RWPE1 (cell line): ENCODE measurements at regions not wholly inside any gene's neighbourhood (a gene's known extent, or its start where the extent isn't known, plus 50 kb on each side); places are given as distances from the start of the nearest gene placed in this dataset.
"Not testable (repeated sequence)": the region's sequence is repeated elsewhere in the genome, so short reads cannot be mapped to it uniquely, and the experiment has no call there.

ENCODE experiments used
- CTCF ChIA-PET: fragments of 350-600 bp; sonication (Branson Sonifier 250); formaldehyde crosslinking; extraction: SDS; loops from one replicate; lab custom pipeline; 2021; lab: Yijun Ruan, JAX
- POLR2A ChIA-PET: fragments of 400-600 bp; formaldehyde crosslinking; extraction: SDS; loops from one replicate; lab custom pipeline; 2020; ENCODE audit warnings: antibody characterized with exemption; ENCODE audit not compliant: low non-redundant PET; lab: Yijun Ruan, JAX
- DNase-seq: peaks from one replicate; pipeline ENCODE4 v3.0.0; 2012; ENCODE audit warnings: low spot score
- H3K27ac ChIP-seq: fragments of 450-650 bp; 2 replicates; pipeline ENCODE4 v1.5.1; 2017
- TF ChIP-seq, protein P1 (sequence below): fragments of 450-650 bp; conservative IDR thresholded peaks from 2 replicates; pipeline ENCODE4 v1.5.1; 2017; ENCODE audit warnings: low read depth, mild to moderate bottlenecking

DNA sequence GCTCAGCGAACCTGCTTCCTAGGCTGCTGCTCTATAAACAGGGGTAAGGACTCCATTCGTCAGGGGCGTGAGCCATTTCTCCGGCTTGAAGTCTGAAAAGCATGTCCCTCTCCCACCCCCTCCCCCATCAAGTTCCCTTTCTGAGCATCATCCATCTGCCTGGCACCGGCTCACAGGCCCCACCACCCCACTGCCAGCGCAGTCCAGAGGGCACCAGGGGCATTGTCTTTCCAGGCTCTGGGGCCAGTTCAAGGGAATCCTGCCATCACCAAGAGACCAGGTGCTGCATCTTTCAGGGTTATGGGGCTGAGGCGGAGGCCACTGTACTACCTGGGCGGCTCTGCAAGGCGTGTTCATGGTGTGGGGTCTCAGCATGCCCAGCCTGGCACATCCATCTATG, 64.7 kb upstream of the EDAR start:
- ChIA-PET CTCF (no interaction called here), POLR2A (no interaction called here)
- TF ChIP-seq, protein P1, sequence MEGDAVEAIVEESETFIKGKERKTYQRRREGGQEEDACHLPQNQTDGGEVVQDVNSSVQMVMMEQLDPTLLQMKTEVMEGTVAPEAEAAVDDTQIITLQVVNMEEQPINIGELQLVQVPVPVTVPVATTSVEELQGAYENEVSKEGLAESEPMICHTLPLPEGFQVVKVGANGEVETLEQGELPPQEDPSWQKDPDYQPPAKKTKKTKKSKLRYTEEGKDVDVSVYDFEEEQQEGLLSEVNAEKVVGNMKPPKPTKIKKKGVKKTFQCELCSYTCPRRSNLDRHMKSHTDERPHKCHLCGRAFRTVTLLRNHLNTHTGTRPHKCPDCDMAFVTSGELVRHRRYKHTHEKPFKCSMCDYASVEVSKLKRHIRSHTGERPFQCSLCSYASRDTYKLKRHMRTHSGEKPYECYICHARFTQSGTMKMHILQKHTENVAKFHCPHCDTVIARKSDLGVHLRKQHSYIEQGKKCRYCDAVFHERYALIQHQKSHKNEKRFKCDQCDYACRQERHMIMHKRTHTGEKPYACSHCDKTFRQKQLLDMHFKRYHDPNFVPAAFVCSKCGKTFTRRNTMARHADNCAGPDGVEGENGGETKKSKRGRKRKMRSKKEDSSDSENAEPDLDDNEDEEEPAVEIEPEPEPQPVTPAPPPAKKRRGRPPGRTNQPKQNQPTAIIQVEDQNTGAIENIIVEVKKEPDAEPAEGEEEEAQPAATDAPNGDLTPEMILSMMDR: no peak
- no peak for DNase-seq
- no peak overlapping the region for H3K27ac ChIP-seq

DNA sequence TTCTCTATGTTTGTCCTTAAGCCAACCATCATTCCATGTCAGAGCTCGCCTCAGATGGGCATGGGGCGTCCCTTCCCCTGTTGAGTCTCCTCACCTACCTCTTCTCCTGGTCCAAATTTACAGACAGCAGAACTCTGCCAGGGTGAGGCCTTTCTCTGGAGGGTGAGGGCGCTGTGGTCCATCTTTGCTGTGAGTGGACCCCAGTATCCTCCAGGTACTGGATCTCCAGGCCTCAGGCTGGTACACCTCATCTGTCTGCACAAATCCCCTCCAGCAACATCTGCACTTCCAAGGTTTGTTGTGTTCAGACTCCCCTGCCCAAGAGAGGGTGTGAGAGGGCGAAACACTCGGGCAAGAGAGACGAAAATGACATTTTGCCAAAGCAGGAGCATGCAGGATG, 63.9 kb upstream of the EDAR start:
- POLR2A ChIA-PET: no interaction called here
- H3K27ac ChIP-seq: no peak overlapping the region
- TF ChIP-seq, protein P1: no peak
- CTCF ChIA-PET: no interaction called here
- no peak for DNase-seq

DNA sequence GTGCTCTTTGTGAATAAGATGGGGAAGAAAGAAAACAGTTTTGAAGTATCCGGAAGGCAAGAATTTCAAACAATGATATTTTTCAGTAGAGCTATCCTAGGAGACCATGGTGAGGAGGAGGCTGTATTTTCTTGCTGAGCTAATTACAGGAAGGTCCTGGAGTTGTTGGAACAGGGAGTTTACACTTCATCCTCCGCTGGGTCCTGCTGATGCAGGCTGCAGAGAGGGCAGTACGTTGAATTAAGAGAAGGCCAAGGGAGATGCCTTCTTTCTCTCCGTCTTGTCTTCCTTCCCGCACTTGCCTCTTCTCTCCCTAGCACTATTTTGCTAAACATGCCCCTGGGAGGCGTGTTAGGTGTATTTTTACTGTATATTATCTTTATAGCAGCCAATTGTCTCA, 60.0 kb upstream of the EDAR start:
- H3K27ac ChIP-seq: no peak overlapping the region
- CTCF ChIA-PET: interaction anchor here (0.7 kb wide), 2 partner anchors 38 to 441 kb away, joined by 3 to 4 read pairs; no protein-coding TSS in a partner anchor
- no peak for DNase-seq
- POLR2A ChIA-PET: no interaction called here
- TF ChIP-seq, protein P1: no peak

DNA sequence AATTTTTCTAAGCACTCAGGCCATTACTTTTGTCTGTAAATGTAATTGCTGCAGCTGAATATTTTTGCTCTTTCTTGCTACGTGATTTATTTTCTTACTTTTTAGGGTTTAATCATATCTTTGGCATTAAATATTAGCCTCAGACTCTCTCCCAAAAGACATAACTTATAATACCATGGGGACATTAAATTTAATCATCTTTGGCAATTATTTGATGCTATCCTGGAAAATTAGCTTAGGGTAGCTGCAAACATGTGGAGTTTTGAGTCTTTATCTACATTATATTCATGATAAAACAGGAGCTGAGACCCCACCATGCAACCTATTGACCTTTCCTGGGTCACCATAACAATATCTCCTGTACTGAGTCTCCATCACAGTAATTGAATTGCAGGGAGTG, 59.1 kb upstream of the EDAR start:
- TF ChIP-seq, protein P1: no peak
- CTCF ChIA-PET: no interaction called here
- no peak overlapping the region for H3K27ac ChIP-seq
- POLR2A ChIA-PET: no interaction called here
- DNase-seq: no peak

DNA sequence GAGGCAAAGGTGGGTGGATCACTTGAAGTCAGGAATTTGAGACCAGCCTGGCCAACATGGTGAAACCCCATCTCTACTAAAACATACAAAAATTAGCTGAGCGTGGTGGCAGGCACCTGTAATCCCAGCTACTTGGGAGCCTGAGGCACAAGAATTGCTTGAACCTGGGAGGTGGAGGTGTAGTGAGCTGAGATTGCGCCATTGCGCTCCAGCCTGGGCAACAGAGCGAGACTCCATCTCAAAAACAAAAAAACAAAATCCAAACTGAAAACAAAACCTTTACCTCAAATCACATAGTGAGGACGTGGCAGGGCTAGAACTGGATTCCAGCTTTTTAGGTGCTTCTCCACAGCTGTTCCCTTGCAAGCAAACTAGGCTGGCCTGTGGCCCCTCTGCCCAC, 58.5 kb upstream of the EDAR start:
- H3K27ac ChIP-seq, POLR2A ChIA-PET, CTCF ChIA-PET, DNase-seq: not testable (repeated sequence)

DNA sequence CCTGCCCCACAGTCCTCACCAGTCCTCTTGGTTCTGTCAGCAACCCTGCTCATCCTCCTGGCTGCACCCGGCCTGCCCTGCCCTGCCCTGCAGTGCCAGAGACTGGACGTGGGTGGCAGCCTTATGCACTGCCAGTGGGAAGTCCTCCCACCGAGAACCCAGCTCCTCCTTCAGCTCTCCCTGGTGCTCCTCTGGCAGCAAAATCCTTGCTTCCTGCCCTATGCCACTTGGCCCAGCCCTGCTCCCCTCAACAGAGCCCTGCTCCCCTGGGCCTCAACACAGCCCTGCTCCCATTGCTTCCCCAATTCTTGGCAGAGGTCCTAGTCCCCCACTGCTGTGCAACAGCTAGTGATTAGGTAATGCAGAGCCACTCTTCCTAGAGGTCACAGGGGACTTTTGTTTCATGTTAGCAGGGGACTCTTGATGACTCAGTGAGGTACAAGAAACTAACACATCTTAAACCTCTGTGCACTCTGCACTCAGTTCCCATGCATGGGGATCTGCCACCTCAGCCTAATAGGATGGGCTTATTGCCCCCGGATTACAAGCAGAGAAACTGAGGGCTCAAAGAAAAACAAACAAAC, 58.0 kb upstream of the EDAR start:
- POLR2A ChIA-PET: no interaction called here
- TF ChIP-seq, protein P1: no peak
- CTCF ChIA-PET: no interaction called here
- DNase-seq: no peak
- no peak overlapping the region for H3K27ac ChIP-seq

DNA sequence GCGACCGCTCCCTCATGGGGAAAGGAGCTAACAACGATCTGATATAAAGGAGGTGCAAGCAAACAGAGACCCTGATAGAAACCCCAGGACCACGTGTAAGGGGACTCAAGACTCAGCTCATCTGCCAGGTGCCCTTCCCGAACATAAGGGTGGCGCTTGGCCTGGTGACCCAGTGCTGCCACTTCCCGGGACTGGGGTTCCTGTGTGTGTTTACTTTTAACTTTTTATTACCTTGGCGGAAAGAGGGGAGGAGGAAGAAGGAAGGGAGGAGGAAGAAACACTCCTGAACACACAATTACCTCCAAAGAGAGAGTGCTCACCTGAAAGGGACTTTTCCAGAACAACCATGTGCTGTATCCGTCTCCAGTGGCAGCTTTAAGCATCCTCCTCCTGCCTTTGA, 56.5 kb upstream of the EDAR start:
- TF ChIP-seq, protein P1: no peak
- no peak overlapping the region for H3K27ac ChIP-seq
- ChIA-PET CTCF (no interaction called here), POLR2A (no interaction called here)
- no peak for DNase-seq
